Loucy (cell line): ENCODE measurements at regions not wholly inside any gene's neighbourhood (a gene's known extent, or its start where the extent isn't known, plus 50 kb on each side); places are given as distances from the start of the nearest gene placed in this dataset.

ENCODE experiments used
- H2AFZ ChIP-seq: fragments of 200-600 bp; sonication (generic); 2 replicates; pipeline ENCODE4 v1.6.0; 2016; ENCODE audit warnings: antibody characterized with exemption, mild to moderate bottlenecking, low read length, moderate library complexity
- H3F3A ChIP-seq: fragments of 200-600 bp; 2 replicates; pipeline ENCODE4 v1.6.0; 2016; ENCODE audit warnings: antibody characterized with exemption, low read depth, mild to moderate bottlenecking
- H3K27me3 ChIP-seq: fragments of 200-600 bp; sonication (generic); 2 replicates; pipeline ENCODE4 v1.6.1; 2014; ENCODE audit warnings: low read length, mild to moderate bottlenecking; ENCODE audit not compliant: insufficient read depth, poor library complexity, severe bottlenecking
- H3K36me3 ChIP-seq: fragments of 200-600 bp; sonication (generic); 2 replicates; pipeline ENCODE4 v1.6.1; 2016; ENCODE audit warnings: low read length; ENCODE audit not compliant: insufficient read depth
- H3K4me1 ChIP-seq: fragments of 200-600 bp; sonication (generic); 2 replicates; pipeline ENCODE4 v1.5.1; 2014; ENCODE audit warnings: low read length, mild to moderate bottlenecking; ENCODE audit not compliant: insufficient read depth, poor library complexity, severe bottlenecking
- H3K4me2 ChIP-seq: fragments of 200-600 bp; sonication (generic); 2 replicates; pipeline ENCODE4 v1.6.0; 2014; ENCODE audit warnings: antibody characterized with exemption, low read length, low read depth, mild to moderate bottlenecking; ENCODE audit not compliant: poor library complexity, severe bottlenecking
- H3K4me3 ChIP-seq: fragments of 200-600 bp; sonication (generic); 2 replicates; pipeline ENCODE4 v1.5.1; 2014; ENCODE audit warnings: low read length, mild to moderate bottlenecking, mixed read lengths; ENCODE audit not compliant: poor library complexity, severe bottlenecking
- H3K79me2 ChIP-seq: fragments of 200-600 bp; sonication (generic); 2 replicates; pipeline ENCODE4 v1.6.1; 2014; ENCODE audit warnings: low read length; ENCODE audit not compliant: insufficient read depth
- H3K9ac ChIP-seq: fragments of 200-600 bp; sonication (generic); 2 replicates; pipeline ENCODE4 v1.6.0; 2014; ENCODE audit warnings: mild to moderate bottlenecking, low read depth, low read length, moderate library complexity; ENCODE audit not compliant: poor library complexity, severe bottlenecking
- H3K9me2 ChIP-seq: fragments of 200-600 bp; sonication (generic); replicated peaks from 2 replicates; pipeline ENCODE4 v1.6.1; 2016; ENCODE audit warnings: low read depth, low read length, mixed read lengths
- H3K9me3 ChIP-seq: fragments of 200-600 bp; sonication (generic); 2 replicates; pipeline ENCODE4 v1.6.1; 2014; ENCODE audit warnings: mild to moderate bottlenecking, antibody characterized with exemption, low read length, low read depth; ENCODE audit not compliant: insufficient read depth
- H4K20me1 ChIP-seq: fragments of 200-600 bp; sonication (generic); 2 replicates; pipeline ENCODE4 v1.6.0; 2014; ENCODE audit warnings: antibody characterized with exemption, low read length, mild to moderate bottlenecking; ENCODE audit not compliant: insufficient read depth, poor library complexity, severe bottlenecking
- CTCF ChIP-seq: fragments of 200-600 bp; sonication (generic); conservative IDR thresholded peaks from 2 replicates; pipeline ENCODE4 v1.5.1; 2014; ENCODE audit warnings: mild to moderate bottlenecking, antibody characterized with exemption, low read length
- EZH2phosphoT487 ChIP-seq: fragments of 200-600 bp; IDR thresholded peaks from 2 replicates; pipeline ENCODE4 v1.6.1; 2018; ENCODE audit warnings: antibody characterized with exemption, mild to moderate bottlenecking, moderate library complexity, borderline replicate concordance

GRCh38 chr15:91480426-91480825 is 373.1 kb upstream of the SLCO3A1 start:
- TF ChIP-seq CTCF: no peak
- no peak for TF ChIP-seq EZH2phosphoT487
- H3F3A ChIP-seq: peaks cover 6% of the 10 kb centered on the region; the same call in 1 of the 2 replicates
- H3K4me3 ChIP-seq: no peak overlapping the region
- H3K4me2 ChIP-seq: peak overlapping the region; percentile 52
- no peaks in the 10 kb centered on the region for H3K36me3 ChIP-seq
- H3K9me3 ChIP-seq: no peaks in the 10 kb centered on the region
- peaks cover 44% of the 10 kb centered on the region for H3K4me1 ChIP-seq
- no peaks in the 10 kb centered on the region for H3K9me2 ChIP-seq
- H3K27me3 ChIP-seq: no peaks in the 10 kb centered on the region
- 0 out of 2 replicates have a peak overlapping the region, but pooled peaks have one; percentile 29 for H2AFZ ChIP-seq
- no peaks in the 10 kb centered on the region for H3K79me2 ChIP-seq
- no peaks in the 10 kb centered on the region for H4K20me1 ChIP-seq
- no peak overlapping the region for H3K9ac ChIP-seq

- TF ChIP-seq CTCF (no peak), EZH2phosphoT487 (no peak)
- H3K4me2 ChIP-seq: no peak overlapping the region
- H3K9me3 ChIP-seq: no peaks in the 10 kb centered on the region
- no peaks in the 10 kb centered on the region for H4K20me1 ChIP-seq
- peaks cover 6% of the 10 kb centered on the region; the same call in 1 of the 2 replicates for H3F3A ChIP-seq
- no peak overlapping the region for H3K9ac ChIP-seq
- no peak overlapping the region for H2AFZ ChIP-seq
- no peaks in the 10 kb centered on the region for H3K27me3 ChIP-seq
- H3K4me1 ChIP-seq: peaks cover 26% of the 10 kb centered on the region
- H3K4me3 ChIP-seq: no peak overlapping the region
- no peaks in the 10 kb centered on the region for H3K9me2 ChIP-seq
- no peaks in the 10 kb centered on the region for H3K79me2 ChIP-seq
- no peaks in the 10 kb centered on the region for H3K36me3 ChIP-seq
Observed at GRCh38 chr15:91482799-91483198, 370.7 kb upstream of the SLCO3A1 start.

- H3F3A ChIP-seq: no peaks in the 10 kb centered on the region
- no peaks in the 10 kb centered on the region for H3K36me3 ChIP-seq
- H2AFZ ChIP-seq: no peak overlapping the region
- no peak overlapping the region for H3K4me2 ChIP-seq
- H3K4me3 ChIP-seq: no peak overlapping the region
- H3K9ac ChIP-seq: no peak overlapping the region
- H3K4me1 ChIP-seq: peaks cover 17% of the 10 kb centered on the region
- no peaks in the 10 kb centered on the region for H4K20me1 ChIP-seq
- TF ChIP-seq EZH2phosphoT487: no peak
- H3K79me2 ChIP-seq: no peaks in the 10 kb centered on the region
- H3K9me2 ChIP-seq: no peaks in the 10 kb centered on the region
- H3K27me3 ChIP-seq: no peaks in the 10 kb centered on the region
- no peaks in the 10 kb centered on the region for H3K9me3 ChIP-seq
Observed at GRCh38 chr15:91484141-91484540, 369.4 kb upstream of the SLCO3A1 start.

GRCh38 chr15:91488452-91488851 is 365.1 kb upstream of the SLCO3A1 start:
- no peaks in the 10 kb centered on the region for H3K9me2 ChIP-seq
- H4K20me1 ChIP-seq: no peaks in the 10 kb centered on the region
- H3K27me3 ChIP-seq: no peaks in the 10 kb centered on the region
- no peaks in the 10 kb centered on the region for H3F3A ChIP-seq
- no peak overlapping the region for H3K4me2 ChIP-seq
- TF ChIP-seq EZH2phosphoT487 (no peak), CTCF (no peak)
- H3K36me3 ChIP-seq: no peaks in the 10 kb centered on the region
- H3K9me3 ChIP-seq: no peaks in the 10 kb centered on the region
- no peak overlapping the region for H2AFZ ChIP-seq
- no peaks in the 10 kb centered on the region for H3K79me2 ChIP-seq
- peaks cover 3% of the 10 kb centered on the region for H3K4me1 ChIP-seq
- H3K4me3 ChIP-seq: no peak overlapping the region
- H3K9ac ChIP-seq: no peak overlapping the region
